Muscle layer of colon (tissue), 2 donors: ENCODE measurements at regions not wholly inside any gene's neighbourhood (a gene's known extent, or its start where the extent isn't known, plus 50 kb on each side); places are given as distances from the start of the nearest gene placed in this dataset.

Source experiments
- H3K27ac ChIP-seq: one replicate; pipeline ENCODE4 v1.7.0; 2013; ENCODE audit warnings: low read depth, mild to moderate bottlenecking, low read length, moderate library complexity
- H3K27me3 ChIP-seq, 2 donors: one replicate each; pipeline ENCODE4 v1.7.0; 2013; ENCODE audit warnings: low read length in 2 of 2, mild to moderate bottlenecking in 2 of 2; ENCODE audit not compliant: insufficient read depth in 2 of 2, control insufficient read depth in 1 of 2
- H3K36me3 ChIP-seq: one replicate; pipeline ENCODE4 v1.7.0; 2013; ENCODE audit warnings: mild to moderate bottlenecking, low read length; ENCODE audit not compliant: insufficient read depth
- H3K4me1 ChIP-seq: one replicate; pipeline ENCODE4 v1.7.0; 2013; ENCODE audit warnings: mild to moderate bottlenecking, low read length; ENCODE audit not compliant: insufficient read depth
- H3K4me3 ChIP-seq, 2 donors: one replicate each; pipeline ENCODE4 v1.7.0; 2013; ENCODE audit warnings: low read length in 2 of 2, low read depth in 1 of 2, mild to moderate bottlenecking in 1 of 2, moderate library complexity in 1 of 2
- H3K9ac ChIP-seq: one replicate; pipeline ENCODE4 v1.7.0; 2013; ENCODE audit warnings: low read length
- H3K9me3 ChIP-seq: one replicate; pipeline ENCODE4 v1.7.0; 2013; ENCODE audit warnings: mild to moderate bottlenecking, low read length
- donor health status: abdominal sarcoma.
- donor health status: Adenocarcinoma of cecum.

DNA sequence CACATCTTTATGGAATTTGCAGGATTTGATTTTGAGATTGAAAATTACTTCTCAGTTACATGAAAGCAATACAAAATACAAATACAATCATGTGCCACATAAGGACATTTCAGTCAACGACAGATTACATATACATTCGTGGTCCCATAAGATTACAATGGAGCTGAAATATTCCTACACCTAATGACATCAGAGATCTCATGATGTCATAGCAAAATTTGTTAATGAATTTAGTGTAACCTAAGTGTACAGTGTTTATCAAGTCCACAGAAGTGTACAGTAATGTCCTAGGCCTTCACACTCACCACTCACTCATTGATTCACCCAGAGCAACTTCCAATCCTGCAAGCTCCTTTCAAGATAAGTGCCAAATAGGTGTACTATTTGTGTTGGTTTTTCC is 126.5 kb downstream of the GPAM start:
- Histone ChIP-seq H3K27ac (no peak overlapping the region), H3K9ac (no peak overlapping the region), H3K36me3 (no peaks in the 10 kb centered on the region), H3K4me1 (no peaks in the 10 kb centered on the region), H3K4me3 (no peak overlapping the region), H3K27me3 (no peaks in the 10 kb centered on the region), H3K9me3 (no peaks in the 10 kb centered on the region)

DNA sequence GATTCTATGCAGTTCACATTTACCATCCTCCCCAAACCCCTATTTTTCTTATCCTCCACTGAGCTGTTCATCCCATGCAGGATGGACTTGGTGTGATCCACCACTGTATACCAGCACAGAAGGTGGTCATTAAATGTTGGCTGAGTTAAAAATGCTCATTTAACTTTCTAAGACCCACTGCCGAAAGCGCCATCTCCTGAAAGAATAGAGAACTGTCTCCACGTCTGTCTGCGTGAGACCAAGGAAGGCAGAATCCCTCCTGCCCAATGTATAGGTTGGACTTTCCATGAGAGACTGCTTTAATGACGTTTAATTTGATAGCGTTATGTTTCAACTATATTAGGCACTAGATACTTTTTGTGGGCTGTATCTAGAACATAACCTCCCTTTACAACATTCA is 124.3 kb downstream of the GPAM start:
- no peaks in the 10 kb centered on the region for H3K27me3 ChIP-seq

GRCh38 chr10:112071596-112072133 is 111.9 kb downstream of the GPAM start:
- H3K27ac ChIP-seq: no peak overlapping the region
- H3K4me3 ChIP-seq: no peak overlapping the region
- no peaks in the 10 kb centered on the region for H3K9me3 ChIP-seq
- H3K27me3 ChIP-seq: no peaks in the 10 kb centered on the region
- H3K9ac ChIP-seq: no peak overlapping the region
- H3K36me3 ChIP-seq: no peaks in the 10 kb centered on the region
- no peaks in the 10 kb centered on the region for H3K4me1 ChIP-seq

More for the DNA sequence above, 124.3 kb downstream of the GPAM start:
- Histone ChIP-seq H3K9ac (no peak overlapping the region), H3K27ac (no peak overlapping the region), H3K4me3 (no peak overlapping the region), H3K9me3 (no peaks in the 10 kb centered on the region), H3K4me1 (no peaks in the 10 kb centered on the region), H3K36me3 (no peaks in the 10 kb centered on the region)

GRCh38 chr10:112078003-112078402 is 105.6 kb downstream of the GPAM start:
- no peaks in the 10 kb centered on the region for H3K36me3 ChIP-seq
- no peaks in the 10 kb centered on the region for H3K9me3 ChIP-seq
- H3K27me3 ChIP-seq: no peaks in the 10 kb centered on the region
- H3K27ac ChIP-seq: no peak overlapping the region
- H3K4me3 ChIP-seq: no peak overlapping the region
- H3K4me1 ChIP-seq: peaks cover 8% of the 10 kb centered on the region
- no peak overlapping the region for H3K9ac ChIP-seq

DNA sequence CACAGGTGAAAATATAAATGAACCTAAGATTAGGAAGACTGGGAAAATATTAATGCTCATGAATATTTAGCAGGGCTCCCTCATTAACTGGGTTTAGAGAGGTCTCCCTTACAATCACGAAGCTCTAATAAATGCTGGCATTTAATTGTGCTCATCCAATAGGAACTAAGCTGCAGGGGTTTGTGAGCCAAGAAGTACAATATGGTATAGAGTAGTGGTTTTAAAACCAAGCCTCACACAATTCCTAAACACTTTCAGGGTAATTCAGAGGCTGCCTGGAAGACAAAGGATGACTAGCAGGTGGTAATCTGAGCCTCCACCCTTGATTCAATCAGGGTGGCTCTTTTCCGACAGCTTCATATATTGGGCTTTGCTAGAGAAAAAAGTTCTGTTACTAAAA is 103.3 kb downstream of the GPAM start:
- no peaks in the 10 kb centered on the region for H3K27me3 ChIP-seq
- no peaks in the 10 kb centered on the region for H3K9me3 ChIP-seq
- no peak overlapping the region for H3K9ac ChIP-seq
- no peaks in the 10 kb centered on the region for H3K36me3 ChIP-seq
- no peak overlapping the region for H3K4me3 ChIP-seq
- H3K4me1 ChIP-seq: peaks cover 23% of the 10 kb centered on the region
- H3K27ac ChIP-seq: no peak overlapping the region

GRCh38 chr10:112082120-112082519 is 101.4 kb downstream of the GPAM start:
- Histone ChIP-seq H3K36me3 (no peaks in the 10 kb centered on the region), H3K4me3 (no peak overlapping the region), H3K4me1 (peaks cover 23% of the 10 kb centered on the region), H3K9ac (no peak overlapping the region), H3K9me3 (no peaks in the 10 kb centered on the region), H3K27ac (no peak overlapping the region), H3K27me3 (no peaks in the 10 kb centered on the region)

- Histone ChIP-seq H3K4me3 (no peak overlapping the region), H3K9me3 (no peaks in the 10 kb centered on the region), H3K9ac (no peak overlapping the region), H3K27ac (no peak overlapping the region), H3K27me3 (no peaks in the 10 kb centered on the region), H3K4me1 (peaks cover 23% of the 10 kb centered on the region), H3K36me3 (no peaks in the 10 kb centered on the region)
Measured at GRCh38 chr10:112083472-112083871, 100.1 kb downstream of the GPAM start.

DNA sequence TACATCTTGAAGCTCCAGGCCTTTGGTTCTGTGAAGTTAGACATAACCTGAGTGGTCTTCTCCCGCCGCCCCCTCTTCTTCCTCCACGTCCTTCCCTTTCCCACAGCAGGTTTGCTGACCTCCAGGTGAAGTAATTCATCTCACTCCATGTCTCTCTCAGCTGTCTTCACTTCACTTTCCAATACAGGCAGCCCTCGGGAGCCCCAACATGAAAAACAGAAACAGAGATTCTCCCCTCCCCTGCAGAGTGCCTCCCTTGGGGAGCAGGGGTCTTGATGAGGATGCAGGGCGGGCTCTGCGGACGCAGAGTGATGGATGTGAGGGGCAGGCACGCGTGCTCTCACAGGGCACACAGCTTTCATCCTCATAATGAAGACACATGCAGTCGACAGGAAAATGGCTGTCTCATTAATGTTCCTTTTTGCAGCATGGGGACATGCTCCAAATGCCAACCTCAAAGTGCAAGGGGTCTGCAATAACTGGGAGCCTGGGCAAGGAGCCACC is 95.6 kb downstream of the GPAM start:
- Histone ChIP-seq H3K9ac (no peak overlapping the region), H3K4me1 (peaks cover 14% of the 10 kb centered on the region), H3K4me3 (no peak overlapping the region), H3K9me3 (no peaks in the 10 kb centered on the region), H3K27ac (no peak overlapping the region), H3K27me3 (no peaks in the 10 kb centered on the region), H3K36me3 (no peaks in the 10 kb centered on the region)

DNA sequence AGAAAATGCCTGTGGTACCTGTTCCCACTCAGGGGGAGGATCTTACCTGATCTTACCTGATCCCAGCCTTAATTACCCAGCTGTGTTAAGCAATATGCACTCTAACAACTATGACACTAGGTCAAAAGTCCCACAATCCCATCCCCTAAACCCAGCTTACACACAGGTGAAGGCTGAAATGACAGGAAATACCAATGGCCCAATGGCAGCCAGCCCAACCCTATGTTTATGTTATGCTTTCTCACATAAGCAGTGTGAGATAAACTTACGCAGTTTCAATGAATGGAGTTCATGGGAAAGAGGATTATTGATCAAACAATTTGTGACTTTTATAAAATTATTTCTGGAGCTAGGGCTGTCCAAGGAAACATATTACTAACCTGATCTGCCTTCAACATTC is 91.9 kb downstream of the GPAM start:
- H3K27ac ChIP-seq: no peak overlapping the region
- H3K4me3 ChIP-seq: no peak overlapping the region
- H3K4me1 ChIP-seq: no peaks in the 10 kb centered on the region
- no peaks in the 10 kb centered on the region for H3K27me3 ChIP-seq
- H3K9ac ChIP-seq: no peak overlapping the region
- no peaks in the 10 kb centered on the region for H3K9me3 ChIP-seq
- H3K36me3 ChIP-seq: no peaks in the 10 kb centered on the region

DNA sequence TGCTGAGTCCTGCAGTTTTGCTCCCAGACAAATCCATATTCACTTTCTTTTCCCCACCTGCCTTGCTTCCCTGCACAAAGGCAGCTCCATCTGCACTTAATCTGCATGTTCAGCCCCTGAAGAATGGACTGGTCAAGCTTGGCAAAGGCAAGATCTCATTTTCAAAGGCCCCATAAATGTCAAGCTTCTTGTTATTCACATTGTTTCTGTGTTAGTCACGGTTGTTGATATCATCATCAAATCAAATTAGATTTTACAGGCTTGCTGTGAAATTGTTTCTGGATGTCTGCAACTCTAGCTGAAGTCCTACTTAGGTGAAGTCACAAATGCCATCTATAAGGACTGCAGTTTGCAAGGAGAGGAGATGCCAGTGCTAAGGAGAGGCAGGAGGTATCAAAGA is 91.0 kb downstream of the GPAM start:
- no peaks in the 10 kb centered on the region for H3K27me3 ChIP-seq
- H3K9ac ChIP-seq: no peak overlapping the region
- H3K36me3 ChIP-seq: no peaks in the 10 kb centered on the region
- H3K4me3 ChIP-seq: no peak overlapping the region
- H3K27ac ChIP-seq: no peak overlapping the region
- no peaks in the 10 kb centered on the region for H3K4me1 ChIP-seq
- no peaks in the 10 kb centered on the region for H3K9me3 ChIP-seq

- no peak overlapping the region for H3K27ac ChIP-seq
- no peaks in the 10 kb centered on the region for H3K9me3 ChIP-seq
- H3K36me3 ChIP-seq: no peaks in the 10 kb centered on the region
- no peak overlapping the region for H3K4me3 ChIP-seq
- no peaks in the 10 kb centered on the region for H3K27me3 ChIP-seq
- no peaks in the 10 kb centered on the region for H3K4me1 ChIP-seq
- H3K9ac ChIP-seq: no peak overlapping the region
Measured at GRCh38 chr10:112094984-112095383, 88.6 kb downstream of the GPAM start.

DNA sequence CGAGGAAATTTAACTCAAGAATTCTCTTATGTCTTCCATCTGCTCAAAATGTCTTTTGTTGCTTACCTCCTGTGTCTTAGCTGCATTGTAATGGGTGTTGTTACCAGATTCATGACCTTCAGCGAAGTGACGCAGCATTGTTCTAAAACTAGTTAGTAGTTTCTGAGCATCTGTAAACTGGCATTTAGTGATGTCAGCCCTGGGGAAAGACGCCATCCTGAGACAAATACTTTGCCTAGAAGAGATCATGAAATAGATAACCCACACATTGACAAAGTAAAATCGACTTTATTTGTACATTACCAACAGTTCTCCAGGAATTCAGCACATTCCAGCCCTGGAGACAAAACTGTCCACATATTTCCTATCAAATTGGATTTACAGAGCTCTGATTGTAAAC is 87.8 kb downstream of the GPAM start:
- no peaks in the 10 kb centered on the region for H3K27me3 ChIP-seq
- no peak overlapping the region for H3K4me3 ChIP-seq
- no peaks in the 10 kb centered on the region for H3K4me1 ChIP-seq
- H3K27ac ChIP-seq: no peak overlapping the region
- H3K36me3 ChIP-seq: no peaks in the 10 kb centered on the region
- no peaks in the 10 kb centered on the region for H3K9me3 ChIP-seq
- H3K9ac ChIP-seq: no peak overlapping the region
